H1 (cell line): ENCODE measurements at regions not wholly inside any gene's neighbourhood (a gene's known extent, or its start where the extent isn't known, plus 50 kb on each side); places are given as distances from the start of the nearest gene placed in this dataset.

Experiments used
- FOSL1 ChIP-seq: IDR thresholded peaks from 2 replicates; pipeline ENCODE4 v1.6.1; 2011; ENCODE audit warnings: mild to moderate bottlenecking, low read depth, low read length, moderate library complexity; ENCODE audit not compliant: insufficient read depth
- GABPA ChIP-seq: IDR thresholded peaks from 2 replicates; pipeline ENCODE4 v1.6.1; 2011; ENCODE audit warnings: mild to moderate bottlenecking, low read length, moderate library complexity, borderline replicate concordance; ENCODE audit not compliant: insufficient read depth
- POLR2A ChIP-seq, 2 experiments: IDR thresholded peaks; 1 replicate in 1 of 2; 2 replicates in 1 of 2; pipeline ENCODE4 v1.6.1; 2011; ENCODE audit warnings: low read depth in 2 of 2, low read length in 2 of 2, mild to moderate bottlenecking in 2 of 2; ENCODE audit errors: control extremely low read depth in 1 of 2
- RNF2 ChIP-seq: fragments of 200-900, 300-1000 bp; sonication (generic); IDR thresholded peaks from 2 replicates; pipeline ENCODE4 v1.7.1; 2016; ENCODE audit warnings: borderline replicate concordance, low read depth, mild to moderate bottlenecking, antibody characterized with exemption, low read length; ENCODE audit not compliant: poor library complexity, severe bottlenecking; ENCODE audit errors: missing control alignments
- RXRA ChIP-seq: IDR thresholded peaks from 2 replicates; pipeline ENCODE4 v1.6.1; 2011; ENCODE audit warnings: low read depth, mild to moderate bottlenecking, low read length, moderate library complexity; ENCODE audit not compliant: insufficient read depth
- SIX5 ChIP-seq: IDR thresholded peaks from 2 replicates; pipeline ENCODE4 v1.6.1; 2011; ENCODE audit warnings: mild to moderate bottlenecking, low read depth, low read length
- TBP ChIP-seq: IDR thresholded peaks from 2 replicates; pipeline ENCODE4 v1.6.1; 2011; ENCODE audit warnings: low read depth, low read length, improper control_type of control experiment

DNA sequence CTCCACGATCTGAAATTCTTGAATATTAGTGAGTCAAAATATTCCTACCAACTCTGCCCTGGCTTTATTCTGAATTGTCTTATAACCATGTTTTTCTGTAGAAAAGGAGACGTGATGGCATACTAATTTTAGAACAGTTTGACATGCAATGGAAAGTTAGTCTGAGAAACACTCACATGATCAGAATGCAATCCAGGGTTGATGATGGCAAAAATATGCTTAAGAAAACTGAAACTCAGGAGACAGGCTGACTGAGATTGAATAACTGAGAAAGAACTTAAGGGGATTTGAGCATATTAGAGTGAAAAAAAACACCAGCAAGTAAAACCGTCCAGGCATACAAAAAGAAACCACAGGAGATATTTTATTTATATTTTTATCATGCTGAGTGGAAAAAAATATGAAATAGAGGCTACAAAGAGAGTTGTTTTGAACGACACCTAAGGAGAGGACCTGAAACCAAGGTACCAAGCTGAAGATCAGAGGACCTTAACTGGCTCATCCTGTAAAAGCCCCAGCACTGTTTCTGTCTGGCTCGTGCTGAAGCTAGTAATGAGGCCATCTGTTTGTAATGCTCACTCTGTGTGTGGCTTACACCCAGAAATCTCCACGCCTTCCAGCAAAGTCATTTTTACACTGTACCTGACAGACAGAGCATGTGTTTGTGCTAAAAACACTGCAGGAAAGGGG, 437.2 kb upstream of the PKDCC start (continued):
- no peak for TF ChIP-seq FOSL1
- no peak for TF ChIP-seq RXRA
- TF ChIP-seq SIX5: no peak
- no peak for TF ChIP-seq RNF2
- no peak for TF ChIP-seq GABPA
- no peak for TF ChIP-seq POLR2A (IDR thresholded peaks at IDR 0.05; ENCODE audit: control extremely low read depth in 1 of 2, low read depth in 2 of 2, low read length in 2 of 2)
- TF ChIP-seq TBP: no peak
